DMS79 treated with DMSO at 0.1 percent for 48 hours (cell line): ENCODE measurements at regions not wholly inside any gene's neighbourhood (a gene's known extent, or its start where the extent isn't known, plus 50 kb on each side); places are given as distances from the start of the nearest gene placed in this dataset.
A peak's percentile ranks its signal among the peaks of the same experiment; 100 is the strongest.
"Not testable (repeated sequence)": the region's sequence is repeated elsewhere in the genome, so short reads cannot be mapped to it uniquely, and the experiment has no call there.

Source experiments
- DNase-seq: peaks from one replicate; lab custom pipeline; 2025; lab: John Stamatoyannopoulos, UW

DNA sequence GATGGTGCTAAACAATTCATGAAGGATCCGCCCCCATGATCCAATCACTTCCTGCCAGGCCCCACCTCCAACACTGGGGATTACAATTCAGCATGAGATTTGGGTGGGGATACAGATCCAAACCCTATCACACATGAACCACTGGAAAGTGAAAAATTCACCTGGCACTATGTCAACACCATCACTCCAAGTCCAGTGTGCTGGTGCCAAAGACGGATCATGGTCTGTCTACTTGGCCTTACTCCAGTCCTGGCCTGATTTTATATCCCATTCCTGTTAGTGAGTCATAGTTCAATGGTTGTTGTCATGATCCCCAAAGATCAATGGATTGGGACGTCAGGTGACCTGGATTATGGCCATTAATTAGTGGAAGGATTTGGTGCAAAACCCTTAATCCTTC, 147.4 kb upstream of the RPS23 start:
- no peak for DNase-seq

- DNase-seq, result no peak
Observed at GRCh38 chr5:82424211-82424610, 146.1 kb upstream of the RPS23 start.

DNA sequence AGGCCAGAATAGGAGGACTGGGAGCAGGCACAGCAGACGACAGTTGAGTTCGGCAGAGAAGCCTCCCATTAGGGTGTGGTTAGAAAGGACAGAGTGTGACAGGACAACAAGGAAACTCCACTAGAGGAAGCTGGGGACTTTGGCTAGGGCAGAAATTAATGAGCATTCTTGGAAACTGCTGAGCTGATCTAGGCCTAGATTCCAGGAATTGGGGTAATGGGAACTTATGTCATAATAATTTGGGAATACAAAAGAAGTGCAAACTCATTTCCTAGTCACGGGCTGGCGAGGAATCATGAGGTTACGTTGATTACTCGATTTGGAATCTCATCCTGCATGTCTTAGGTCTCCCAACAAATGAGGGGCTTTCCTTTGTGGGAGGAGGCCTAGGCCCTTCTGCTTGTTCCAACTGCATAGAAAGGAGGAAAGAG, 144.6 kb upstream of the RPS23 start:
- DNase-seq, result no peak

DNA sequence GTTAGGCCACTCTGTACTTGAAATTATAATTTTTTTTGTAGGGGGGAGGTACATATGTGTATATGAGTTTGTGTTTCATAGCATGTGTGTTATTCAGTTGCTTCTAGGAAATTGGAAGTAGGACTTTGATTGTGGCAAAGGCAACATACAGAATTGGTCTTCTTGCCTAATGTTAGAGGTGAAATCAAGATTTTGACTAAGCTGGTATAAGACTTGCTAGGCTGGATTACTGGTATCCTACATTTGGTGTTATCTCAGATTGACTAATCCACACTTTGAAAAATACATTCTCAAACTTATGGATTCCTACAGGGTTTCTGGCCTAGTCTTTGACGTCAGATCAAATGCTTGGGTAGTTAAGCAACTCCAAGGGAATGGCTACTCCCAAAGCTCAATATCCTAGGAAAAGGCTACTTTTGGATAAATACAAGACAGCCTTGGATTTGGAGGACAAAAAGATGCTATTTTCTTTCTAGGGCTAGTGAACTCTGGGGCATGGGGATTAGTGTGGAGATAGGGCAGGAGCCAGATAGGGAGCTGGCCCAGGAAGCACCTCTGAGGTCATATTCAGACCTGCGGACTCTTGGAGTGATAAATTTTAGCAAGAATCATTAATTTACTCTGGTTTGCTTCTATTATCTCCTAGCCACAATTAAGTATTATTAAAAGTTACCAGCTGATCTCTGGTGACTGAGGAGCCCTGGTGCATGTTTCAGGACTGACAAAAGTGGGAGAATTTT, 144.0 kb upstream of the RPS23 start:
- DNase-seq, result no peak

DNA sequence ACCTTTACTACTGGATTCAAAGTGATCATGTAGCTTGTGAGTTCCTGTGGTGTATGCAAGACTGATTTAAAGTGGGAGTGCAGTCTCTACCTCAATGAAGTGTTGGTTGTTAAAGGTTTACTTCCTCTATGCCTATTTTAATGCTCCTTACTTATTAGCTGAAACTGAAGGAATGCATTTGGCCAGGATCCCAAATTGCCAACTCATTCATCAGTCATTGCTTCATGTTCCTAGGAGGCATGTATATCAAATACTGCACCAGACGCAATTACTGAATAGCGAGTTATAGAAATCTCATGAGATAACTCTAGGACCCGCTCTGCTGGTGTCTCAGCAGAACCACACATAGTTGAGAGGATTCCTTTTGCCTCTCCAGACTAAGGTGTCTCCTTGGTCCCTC, 143.0 kb upstream of the RPS23 start:
- no peak for DNase-seq

DNA sequence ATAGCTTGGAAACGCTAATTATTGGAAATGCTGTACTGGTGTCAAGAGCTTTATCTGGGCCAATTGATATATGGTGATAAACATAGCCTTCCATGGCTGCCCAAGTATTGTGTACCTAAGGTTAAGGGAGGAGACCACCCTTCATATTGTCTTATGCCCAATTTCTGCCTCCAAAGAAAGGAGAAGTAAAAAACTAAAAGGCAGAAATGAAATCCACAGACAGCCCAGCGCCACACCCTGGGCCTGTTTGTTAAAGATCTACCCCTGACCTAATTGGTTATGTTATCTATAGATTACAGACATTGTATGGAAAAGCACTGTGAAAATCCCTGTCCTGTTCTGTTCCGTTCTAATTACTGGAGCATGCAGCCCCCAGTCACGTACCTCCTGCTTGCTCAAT, 142.4 kb upstream of the RPS23 start:
- not testable (repeated sequence) for DNase-seq

DNA sequence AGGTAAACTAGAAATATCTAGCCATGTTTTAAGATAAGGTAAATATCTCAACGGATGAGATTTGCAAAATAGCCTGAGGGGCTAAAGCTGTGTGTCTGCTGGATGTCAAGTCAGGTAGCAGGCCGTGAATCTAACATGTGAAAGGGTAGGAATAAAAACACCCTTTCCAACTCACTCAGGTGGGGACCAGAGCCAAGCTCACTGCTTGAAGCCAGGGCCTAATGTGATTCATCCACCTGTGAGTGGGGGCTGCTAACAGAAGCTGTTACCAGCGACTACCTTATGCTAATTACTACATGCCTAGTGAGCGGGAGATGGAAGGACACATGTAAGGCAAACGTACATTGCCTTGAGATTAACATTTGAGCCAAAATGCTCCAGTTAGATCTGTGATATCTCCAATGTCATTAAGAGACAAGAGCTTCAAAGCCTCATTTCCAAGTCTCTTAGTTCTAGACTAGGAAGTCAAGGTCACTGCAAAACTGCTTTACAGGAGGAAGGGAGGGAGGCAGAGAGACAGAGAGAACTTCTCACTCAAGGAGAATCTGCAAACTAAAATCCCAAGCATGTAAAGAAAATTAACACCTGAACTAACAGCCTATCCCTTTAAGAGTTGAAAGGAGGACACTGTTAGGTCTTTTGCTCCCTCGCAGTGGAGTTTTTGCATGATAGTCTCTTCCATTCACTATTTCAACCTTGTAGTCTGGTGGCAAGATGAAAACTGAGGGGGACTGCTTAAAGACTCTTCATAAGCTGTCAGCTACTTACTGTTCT, 141.6 kb upstream of the RPS23 start:
- no peak for DNase-seq

DNA sequence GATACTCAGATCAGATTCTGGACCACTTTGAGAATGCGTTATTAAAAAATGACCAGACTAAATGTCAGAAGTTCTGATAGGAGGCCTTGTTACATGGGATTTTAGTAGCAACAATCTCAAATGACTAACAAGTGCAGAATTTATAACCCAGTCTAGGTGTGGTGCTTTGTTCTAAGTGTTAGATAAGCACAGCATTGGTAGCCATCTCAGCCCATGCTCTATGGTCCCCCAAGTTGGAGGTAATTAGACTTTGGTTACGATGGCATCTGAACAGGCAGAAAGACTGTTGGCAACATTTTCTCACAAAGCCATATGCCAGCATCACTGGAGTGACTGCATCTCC, 140.4 kb upstream of the RPS23 start:
- DNase-seq, result no peak

GRCh38 chr5:82417776-82418607, 139.8 kb upstream of the RPS23 start:
- DNase-seq, result no peak

DNA sequence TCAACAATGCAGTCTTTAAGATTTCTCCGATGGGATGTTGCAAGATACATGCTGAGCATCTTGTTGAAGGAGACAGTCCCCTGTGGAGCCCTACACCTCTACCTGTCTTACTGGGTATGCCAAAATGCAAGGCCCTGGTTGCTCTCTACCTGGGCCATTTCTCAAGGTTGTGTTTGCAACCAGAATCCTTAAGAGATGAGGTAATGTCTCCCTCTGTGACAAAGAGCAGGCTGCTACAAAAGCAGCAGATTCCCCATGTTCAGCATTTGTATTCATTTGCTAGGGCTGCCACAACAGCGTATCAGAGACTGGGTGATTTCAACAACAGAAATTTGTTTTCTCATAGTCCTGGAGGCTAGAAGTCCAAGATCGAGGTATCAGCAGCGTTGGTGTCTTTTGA, 138.4 kb upstream of the RPS23 start:
- DNase-seq, result no peak

DNA sequence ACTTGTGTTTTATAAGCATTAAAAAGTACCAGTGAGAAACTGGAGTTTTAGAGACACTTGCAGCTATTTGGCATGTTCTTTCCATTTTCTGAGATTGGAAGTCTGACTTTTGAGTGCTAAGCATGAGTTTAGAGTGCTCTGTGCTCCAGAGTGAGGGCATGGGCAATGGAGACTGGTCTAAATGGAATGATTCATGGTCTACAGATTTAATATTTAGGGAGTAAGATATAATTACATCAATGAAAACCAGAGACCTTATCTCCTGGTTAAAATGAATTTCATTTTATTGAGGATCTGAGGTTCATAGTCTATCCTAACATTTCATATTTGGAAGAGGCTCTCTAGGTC, 135.9 kb upstream of the RPS23 start:
- DNase-seq, result no peak

DNA sequence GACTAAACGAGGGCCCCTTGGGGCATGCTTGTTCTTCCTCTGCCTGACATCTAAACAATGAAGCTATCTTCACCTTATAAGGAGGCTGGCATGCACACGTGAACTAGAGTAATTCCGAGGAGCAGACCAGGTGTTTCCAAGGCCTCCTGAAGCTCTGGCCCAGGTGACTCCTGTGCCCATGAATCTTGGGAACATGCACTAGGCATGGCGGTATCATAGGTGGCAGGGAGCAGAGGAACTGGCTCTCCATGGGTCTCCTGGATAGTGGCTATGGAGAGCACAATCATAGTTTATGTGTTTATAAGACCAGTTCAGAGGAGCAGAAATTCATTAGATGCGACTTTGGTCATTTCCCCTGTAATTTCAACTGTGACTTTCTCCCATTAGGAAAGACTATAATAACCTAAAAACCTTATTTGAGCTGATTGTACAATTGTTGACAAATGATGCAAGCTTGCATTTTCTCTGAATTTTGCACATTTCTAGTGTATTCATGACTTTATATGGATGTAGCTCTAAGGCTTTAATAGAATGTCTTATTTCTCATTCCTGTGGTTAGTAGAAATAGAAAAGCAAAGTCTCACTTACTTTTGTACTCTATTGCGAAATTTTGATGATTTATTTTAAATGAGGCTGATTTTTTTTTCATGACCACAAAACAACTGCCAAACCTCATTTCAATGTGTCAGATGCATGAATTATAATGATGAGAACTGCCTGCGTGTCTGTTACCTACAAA, 135.3 kb upstream of the RPS23 start:
- DNase-seq, result no peak

DNA sequence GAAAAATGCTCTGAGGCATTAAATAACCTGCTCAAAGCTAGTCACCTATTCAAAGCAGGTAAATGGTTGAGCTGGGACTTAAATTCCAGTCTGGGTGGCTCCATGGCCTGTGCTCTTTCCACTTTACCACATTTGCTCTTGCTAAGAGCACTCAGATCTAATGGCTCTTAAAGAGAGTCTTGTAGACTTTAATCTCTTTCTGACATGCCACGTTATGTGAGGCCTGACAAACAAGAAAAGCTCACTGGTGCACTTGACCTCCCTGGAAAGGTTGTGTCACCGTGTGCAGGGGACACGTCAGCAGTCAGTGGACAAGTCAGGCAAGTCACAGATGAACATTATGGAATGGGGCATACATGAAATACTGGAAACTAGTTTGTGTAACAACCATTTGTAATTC, 129.9 kb upstream of the RPS23 start:
- peak; percentile 40 for DNase-seq

GRCh38 chr5:82406205-82406773, 128.1 kb upstream of the RPS23 start:
- no peak for DNase-seq

GRCh38 chr5:82405618-82406204, 127.6 kb upstream of the RPS23 start:
- no peak for DNase-seq

GRCh38 chr5:82405161-82405560, 127.0 kb upstream of the RPS23 start:
- no peak for DNase-seq

DNA sequence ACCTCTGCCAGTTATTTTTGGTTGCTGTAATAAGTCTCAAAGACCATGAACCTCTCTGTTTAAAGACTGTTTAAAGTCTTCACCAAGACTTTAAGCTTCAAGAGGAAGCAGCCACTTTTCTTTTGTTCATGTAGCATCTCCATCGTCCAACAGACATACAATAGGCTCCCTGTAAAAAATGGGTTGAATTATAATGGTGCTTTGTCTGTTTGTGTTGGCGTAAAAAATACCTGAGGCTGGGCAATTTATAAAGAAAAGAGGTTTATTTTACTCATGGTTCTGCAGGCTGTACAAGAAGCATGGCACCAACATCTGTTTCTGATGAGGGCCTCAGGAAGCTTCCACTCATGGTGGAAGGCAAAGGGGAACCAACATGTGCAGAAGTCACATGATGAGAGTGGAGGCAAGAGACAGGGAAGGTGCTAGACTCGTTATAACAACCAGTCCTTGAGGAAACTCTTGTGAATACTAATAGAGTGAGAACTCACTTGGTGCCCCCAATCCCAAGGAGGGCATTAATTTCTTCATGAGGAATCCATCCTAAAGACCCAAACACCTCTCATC, 126.3 kb upstream of the RPS23 start:
- DNase-seq, result no peak

GRCh38 chr5:82403724-82404123, 125.6 kb upstream of the RPS23 start:
- DNase-seq, result no peak

DNA sequence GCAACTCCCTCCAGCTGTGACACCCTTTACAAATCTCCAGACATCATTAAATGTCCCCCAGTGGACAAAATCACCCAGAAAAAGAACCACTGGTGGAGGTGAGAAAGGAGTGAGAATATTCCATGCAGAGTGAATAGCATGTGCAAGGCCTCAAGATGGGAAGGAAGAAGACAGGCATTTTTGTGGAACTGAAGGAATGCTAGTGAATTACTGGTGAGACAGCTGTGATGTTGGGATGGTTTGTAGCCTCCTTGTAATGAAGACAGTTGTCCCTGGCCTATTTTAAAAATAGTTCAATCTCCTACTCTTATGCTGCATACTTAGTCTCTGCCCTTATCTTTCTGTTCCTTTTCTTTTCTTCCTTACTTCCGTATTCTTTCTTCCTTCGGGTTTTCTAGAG, 124.9 kb upstream of the RPS23 start:
- DNase-seq, result no peak

GRCh38 chr5:82399111-82399510, 121.0 kb upstream of the RPS23 start:
- no peak for DNase-seq

DNA sequence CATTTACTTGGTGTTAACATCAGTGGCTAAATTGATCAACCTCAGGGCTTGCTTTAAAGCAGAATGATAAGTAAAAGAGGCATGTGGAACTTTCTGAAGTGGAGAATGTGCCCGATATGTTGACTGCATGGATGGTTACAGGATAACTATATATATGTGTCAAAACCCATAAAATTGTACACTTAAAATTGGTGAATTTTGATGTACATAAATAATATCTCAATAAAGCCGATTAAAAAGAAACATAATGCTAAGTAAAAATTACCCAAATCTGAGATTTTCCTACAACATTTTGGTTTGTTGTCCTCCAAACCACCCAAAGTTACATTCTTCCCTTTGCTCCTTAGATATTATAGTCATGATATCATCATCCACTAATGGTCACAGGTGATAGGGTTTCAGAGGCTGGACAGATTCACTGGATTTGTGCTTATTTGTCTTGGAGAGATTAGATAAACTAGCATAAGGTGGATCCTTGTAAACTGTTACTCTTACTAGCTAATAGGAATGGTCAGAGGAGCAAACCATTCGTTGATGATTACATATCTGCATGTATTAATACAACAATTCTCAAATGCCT, 119.7 kb upstream of the RPS23 start:
- no peak for DNase-seq
